Effector memory CD4-positive, alpha-beta T cell (primary cell): ENCODE measurements at regions not wholly inside any gene's neighbourhood (a gene's known extent, or its start where the extent isn't known, plus 50 kb on each side); places are given as distances from the start of the nearest gene placed in this dataset.

ENCODE experiments used
- DNase-seq, 3 donors: peaks; one replicate each; pipeline ENCODE4 v3.0.0-alpha.2; 2020
- H3K27ac ChIP-seq: 2 replicates; pipeline ENCODE4 v1.7.0; 2013; ENCODE audit warnings: mild to moderate bottlenecking, low read length, moderate library complexity; ENCODE audit not compliant: insufficient read depth, poor library complexity, severe bottlenecking
- H3K27me3 ChIP-seq: replicated peaks from 2 replicates; pipeline ENCODE4 v1.7.0; 2013; ENCODE audit warnings: mild to moderate bottlenecking, low read length; ENCODE audit not compliant: insufficient read depth, control insufficient read depth, poor library complexity, severe bottlenecking
- H3K36me3 ChIP-seq: 2 replicates; pipeline ENCODE4 v1.7.0; 2013; ENCODE audit warnings: mild to moderate bottlenecking, low read length, moderate library complexity; ENCODE audit not compliant: control insufficient read depth, insufficient read depth
- H3K4me1 ChIP-seq: 2 replicates; pipeline ENCODE4 v1.7.0; 2013; ENCODE audit warnings: low read length, mild to moderate bottlenecking; ENCODE audit not compliant: control insufficient read depth, insufficient read depth, poor library complexity, severe bottlenecking
- H3K4me3 ChIP-seq: 2 replicates; pipeline ENCODE4 v1.7.0; 2013; ENCODE audit warnings: low read length, low read depth, mild to moderate bottlenecking; ENCODE audit not compliant: insufficient read depth, poor library complexity, severe bottlenecking
- H3K9me3 ChIP-seq: 2 replicates; pipeline ENCODE4 v1.7.0; 2013; ENCODE audit warnings: mild to moderate bottlenecking, low read length, moderate library complexity; ENCODE audit not compliant: control insufficient read depth

DNA sequence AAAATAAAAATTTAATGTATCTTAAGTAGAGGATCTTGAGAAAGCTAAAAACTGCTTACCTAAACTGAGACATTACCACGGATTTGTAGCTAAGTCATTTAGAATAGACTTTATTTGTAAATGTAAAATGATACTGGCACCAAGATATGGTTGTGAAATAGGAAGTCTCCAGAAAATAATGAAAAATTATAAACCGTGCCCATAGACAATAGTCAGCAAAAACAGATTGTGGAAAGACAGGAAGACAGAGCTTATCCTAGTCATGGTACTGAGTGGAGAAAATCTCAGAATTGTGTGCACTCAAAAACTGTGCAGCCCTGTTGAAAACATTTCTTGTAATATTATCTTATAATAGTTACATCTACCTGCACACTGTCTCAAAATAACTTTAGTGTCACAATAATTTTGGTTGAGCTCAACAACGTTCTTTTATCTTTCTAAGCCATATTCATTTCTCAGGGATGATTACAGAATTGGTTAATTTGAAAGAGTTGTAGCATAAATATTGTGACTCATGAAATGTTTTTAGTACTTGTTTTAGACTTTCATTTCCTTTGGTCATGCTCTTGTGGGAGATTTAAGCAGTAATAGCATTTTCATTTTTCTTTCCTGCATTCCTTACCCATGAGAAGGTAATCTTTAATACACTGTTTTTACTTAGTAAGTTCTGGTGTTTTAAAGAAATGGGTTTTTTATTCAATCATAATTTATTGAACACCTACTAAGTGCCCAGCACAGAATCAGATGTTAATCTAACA, 174.5 kb downstream of the SOX4 start:
- Histone ChIP-seq H3K27me3 (no peaks in the 10 kb centered on the region), H3K4me1 (no peaks in the 10 kb centered on the region), H3K36me3 (no peaks in the 10 kb centered on the region), H3K27ac (no peak overlapping the region), H3K4me3 (no peak overlapping the region), H3K9me3 (no peaks in the 10 kb centered on the region)
- no peak for DNase-seq

DNA sequence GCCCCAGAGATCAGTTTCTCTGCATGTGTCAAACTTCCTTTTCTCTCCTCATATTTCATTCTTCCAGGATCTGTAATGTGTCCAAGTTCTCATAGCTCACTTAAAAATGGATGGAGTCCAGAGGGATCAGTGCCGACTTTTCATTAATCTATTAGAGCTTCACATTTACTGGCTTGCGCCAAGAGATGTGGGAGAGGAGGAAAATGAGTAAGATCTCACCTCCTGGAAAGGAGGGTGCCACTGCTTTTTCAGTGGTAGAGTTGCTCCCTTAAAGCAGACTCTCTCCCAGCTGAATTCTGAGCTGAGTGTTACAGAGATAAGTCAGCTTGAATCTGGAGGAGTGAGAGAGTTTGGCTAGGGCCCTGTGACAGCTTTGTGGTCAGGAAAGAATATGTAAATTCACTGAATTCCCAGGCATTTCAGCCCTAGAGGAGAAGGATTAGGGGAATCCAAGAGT, 175.9 kb downstream of the SOX4 start:
- no peak for DNase-seq

DNA sequence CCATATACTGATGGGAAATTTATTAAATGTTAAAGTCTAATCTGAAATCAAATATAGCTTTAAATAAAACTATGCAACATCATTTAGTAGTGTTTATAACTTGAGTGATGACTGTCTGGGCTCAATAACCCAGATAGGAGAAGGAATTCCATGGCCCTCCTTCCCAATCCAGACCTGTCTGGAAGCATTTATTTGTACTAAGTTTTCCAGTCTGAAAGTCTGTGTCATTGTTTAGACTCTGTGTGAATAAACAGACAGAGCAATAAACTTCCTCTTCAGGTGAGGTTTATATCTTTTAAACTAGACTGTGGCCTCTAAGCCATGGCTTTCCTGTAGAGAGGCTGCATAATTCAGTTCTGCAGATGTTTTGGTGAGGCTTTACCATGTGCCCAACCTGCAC, 176.4 kb downstream of the SOX4 start:
- Histone ChIP-seq H3K4me3 (no peak overlapping the region), H3K27me3 (no peaks in the 10 kb centered on the region), H3K27ac (no peak overlapping the region), H3K9me3 (no peaks in the 10 kb centered on the region), H3K36me3 (no peaks in the 10 kb centered on the region), H3K4me1 (no peaks in the 10 kb centered on the region)
- no peak for DNase-seq

More for the DNA sequence above, 175.9 kb downstream of the SOX4 start:
- no peak overlapping the region for H3K27ac ChIP-seq
- H3K9me3 ChIP-seq, result no peaks in the 10 kb centered on the region
- H3K4me1 ChIP-seq, result no peaks in the 10 kb centered on the region
- H3K27me3 ChIP-seq, result no peaks in the 10 kb centered on the region
- H3K4me3 ChIP-seq, result no peak overlapping the region
- no peaks in the 10 kb centered on the region for H3K36me3 ChIP-seq

DNA sequence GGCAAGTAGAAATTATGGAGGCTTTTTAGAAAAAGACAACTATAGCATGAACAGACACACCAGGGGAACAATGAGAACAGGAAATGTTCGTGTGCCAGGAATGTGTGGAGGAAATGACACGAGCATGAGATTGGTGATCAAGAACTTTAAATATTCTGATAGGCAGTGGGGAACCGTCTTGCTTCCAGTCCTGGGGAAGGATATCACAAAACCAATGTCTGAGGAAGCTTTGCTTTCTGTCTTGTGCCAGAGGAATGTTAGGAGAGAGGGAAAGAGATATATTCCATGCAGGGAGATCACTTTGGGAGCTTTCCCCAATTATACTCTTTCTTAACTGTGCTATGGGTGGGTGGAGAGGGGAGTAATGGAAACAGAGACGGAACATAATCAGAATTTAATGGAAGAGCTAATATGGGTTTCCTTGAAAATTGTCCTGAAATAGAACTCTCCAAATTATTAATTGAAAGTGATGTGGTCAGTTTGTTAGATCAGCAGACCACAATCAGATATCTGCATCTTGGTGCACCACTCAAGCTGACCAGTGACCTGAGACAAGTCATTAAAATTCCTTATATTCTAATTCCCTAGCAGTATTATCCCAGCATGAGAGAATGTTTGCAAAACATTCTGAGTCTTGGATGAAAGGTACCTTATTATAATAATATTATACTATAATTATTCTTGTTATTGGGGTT, 178.2 kb downstream of the SOX4 start:
- Histone ChIP-seq H3K4me1 (no peaks in the 10 kb centered on the region), H3K4me3 (no peak overlapping the region), H3K27ac (no peak overlapping the region), H3K9me3 (no peaks in the 10 kb centered on the region), H3K27me3 (no peaks in the 10 kb centered on the region), H3K36me3 (no peaks in the 10 kb centered on the region)
- DNase-seq, result no peak

DNA sequence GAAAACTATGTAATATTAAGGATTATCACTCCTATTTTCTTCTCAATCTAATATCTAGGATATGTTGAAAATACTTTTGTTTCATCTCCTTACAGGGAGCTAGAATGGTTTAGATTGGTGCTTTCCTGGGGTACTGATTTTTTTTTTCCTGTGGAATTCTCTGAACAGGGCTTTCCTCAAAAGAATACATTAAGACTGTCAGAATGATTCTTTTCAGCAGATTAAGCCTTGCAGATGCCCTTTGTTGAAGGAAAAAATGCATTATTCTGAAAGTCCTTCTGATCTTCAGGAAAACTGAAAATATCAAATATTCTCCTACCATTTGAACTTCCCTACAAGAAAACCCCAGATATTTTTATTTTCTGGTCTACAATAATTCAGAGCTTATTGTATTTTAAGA, 178.9 kb downstream of the SOX4 start:
- Histone ChIP-seq H3K4me3 (no peak overlapping the region), H3K27me3 (no peaks in the 10 kb centered on the region), H3K9me3 (no peaks in the 10 kb centered on the region), H3K27ac (no peak overlapping the region), H3K4me1 (no peaks in the 10 kb centered on the region), H3K36me3 (no peaks in the 10 kb centered on the region)
- no peak for DNase-seq

DNA sequence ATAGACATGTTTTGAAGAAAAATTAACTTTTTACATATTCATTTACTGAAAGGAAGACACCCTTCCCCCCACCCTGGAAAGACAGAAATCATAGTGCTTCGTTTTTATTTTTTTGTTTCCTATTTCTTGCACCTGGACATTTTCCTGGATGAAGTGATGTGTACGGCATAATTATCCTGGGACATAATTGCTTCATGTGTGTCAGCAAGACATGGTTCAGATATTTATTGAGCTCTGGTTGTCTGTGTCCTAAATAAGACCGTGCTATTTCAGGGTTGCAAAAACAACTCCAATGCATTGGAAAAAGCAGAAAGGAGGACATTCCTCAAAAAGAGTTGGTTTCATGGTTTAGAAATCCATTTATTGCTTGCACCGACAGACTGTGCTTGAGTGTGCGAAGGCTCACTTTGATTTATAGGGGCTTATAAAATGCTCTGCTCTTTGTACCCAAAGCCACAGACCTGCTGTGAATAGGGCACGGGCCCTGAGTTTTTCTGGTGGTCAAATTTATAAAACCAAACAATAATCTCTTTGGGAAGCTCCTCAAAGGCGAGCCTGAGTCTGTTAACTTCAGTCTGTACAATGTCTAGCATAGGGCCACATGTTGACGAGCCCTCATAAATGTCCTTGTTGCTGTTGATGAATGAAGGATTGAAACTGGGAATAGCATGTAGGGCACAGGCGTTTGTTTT, 179.5 kb downstream of the SOX4 start:
- Histone ChIP-seq H3K4me3 (no peak overlapping the region), H3K36me3 (no peaks in the 10 kb centered on the region), H3K27ac (no peak overlapping the region), H3K4me1 (no peaks in the 10 kb centered on the region), H3K9me3 (no peaks in the 10 kb centered on the region), H3K27me3 (no peaks in the 10 kb centered on the region)
- no peak for DNase-seq

GRCh38 chr6:21773576-21773968, 180.0 kb downstream of the SOX4 start:
- no peaks in the 10 kb centered on the region for H3K27me3 ChIP-seq
- no peak overlapping the region for H3K4me3 ChIP-seq
- no peak for DNase-seq
- no peak overlapping the region for H3K27ac ChIP-seq
- no peaks in the 10 kb centered on the region for H3K36me3 ChIP-seq
- H3K9me3 ChIP-seq, result no peaks in the 10 kb centered on the region
- H3K4me1 ChIP-seq, result no peaks in the 10 kb centered on the region

DNA sequence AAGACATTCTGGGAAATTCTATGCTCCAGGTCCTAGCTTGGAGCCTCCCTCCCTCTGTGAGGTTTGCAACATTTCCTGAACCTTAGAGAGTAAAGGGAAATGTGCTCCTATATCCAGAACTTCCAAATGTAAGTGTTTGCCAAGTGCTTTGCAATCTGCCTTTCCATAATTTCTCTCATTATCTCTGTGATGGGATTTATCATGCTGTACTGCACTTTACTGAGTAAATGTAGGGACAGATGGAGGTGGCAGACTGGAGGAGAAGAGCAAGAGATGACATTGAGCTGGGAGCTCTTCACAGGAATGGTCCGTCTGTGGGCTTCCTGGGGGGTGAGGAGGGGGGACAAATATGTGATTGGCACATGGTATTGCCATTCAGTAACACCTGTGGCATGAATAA, 184.3 kb downstream of the SOX4 start:
- no peak overlapping the region for H3K27ac ChIP-seq
- no peak overlapping the region for H3K4me3 ChIP-seq
- no peaks in the 10 kb centered on the region for H3K4me1 ChIP-seq
- no peak for DNase-seq
- H3K27me3 ChIP-seq, result no peaks in the 10 kb centered on the region
- H3K36me3 ChIP-seq, result no peaks in the 10 kb centered on the region
- H3K9me3 ChIP-seq, result no peaks in the 10 kb centered on the region

DNA sequence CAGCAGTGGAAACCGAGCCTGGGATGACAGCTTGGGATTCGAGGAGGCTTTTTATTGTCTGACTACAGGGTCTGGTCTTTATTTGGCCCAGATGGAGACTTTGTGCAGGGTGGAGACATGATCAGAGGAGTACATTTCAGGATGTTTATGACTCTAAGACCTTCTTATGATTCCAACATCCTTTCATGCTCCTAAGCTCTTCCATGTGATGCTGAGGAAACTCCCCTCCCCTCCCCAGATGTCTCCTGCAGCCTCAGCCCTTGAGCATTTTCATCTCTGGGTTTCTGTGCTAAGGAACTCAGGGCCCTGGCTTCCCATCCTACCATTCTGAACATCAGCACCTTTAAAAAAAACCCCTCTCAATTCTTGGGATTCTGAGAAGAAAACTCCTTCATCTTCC, 186.6 kb downstream of the SOX4 start:
- Histone ChIP-seq H3K36me3 (no peaks in the 10 kb centered on the region), H3K27me3 (no peaks in the 10 kb centered on the region), H3K4me1 (no peaks in the 10 kb centered on the region), H3K4me3 (no peak overlapping the region), H3K9me3 (no peaks in the 10 kb centered on the region), H3K27ac (no peak overlapping the region)
- DNase-seq, result no peak

DNA sequence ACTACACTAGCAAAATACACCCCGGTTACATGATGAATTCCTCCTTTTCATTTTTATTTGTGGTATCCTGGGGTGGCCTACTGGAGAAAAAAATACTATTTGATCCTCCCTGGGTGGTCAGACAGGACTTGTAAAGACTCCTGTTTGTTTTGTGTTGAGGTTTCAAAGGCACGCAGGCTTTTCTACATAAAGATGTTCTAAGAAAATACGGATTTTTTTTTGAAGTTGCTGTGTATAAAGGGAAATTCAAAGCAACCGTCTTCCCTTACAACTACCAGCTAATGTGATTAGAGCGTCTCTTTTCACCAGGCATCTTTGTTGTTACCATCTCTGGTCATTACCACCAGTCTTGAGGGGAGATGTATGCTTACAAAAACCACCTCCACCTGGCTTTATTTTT, 187.1 kb downstream of the SOX4 start:
- Histone ChIP-seq H3K27me3 (no peaks in the 10 kb centered on the region), H3K9me3 (no peaks in the 10 kb centered on the region), H3K27ac (no peak overlapping the region), H3K4me1 (no peaks in the 10 kb centered on the region), H3K4me3 (no peak overlapping the region), H3K36me3 (no peaks in the 10 kb centered on the region)
- DNase-seq, result no peak
